Panc1 (cell line): ENCODE measurements at regions not wholly inside any gene's neighbourhood (a gene's known extent, or its start where the extent isn't known, plus 50 kb on each side); places are given as distances from the start of the nearest gene placed in this dataset.

Experiments used
- ATAC-seq: fragments of 200-7000 bp; cut with Tn5 transposase; 2 replicates; pipeline ENCODE4 v1.9.1; 2020; ENCODE audit warnings: mild to moderate bottlenecking, moderate library complexity
- BruUV-seq: library from RNA; stranded (reverse); fragments of 400-500 nt; replicated peaks from 2 replicates; lab custom pipeline; 2021; lab: Mats Ljungman, UMichigan
- CTCF ChIA-PET: fragments of 300-600 bp; sonication (Branson Sonifier 250); formaldehyde crosslinking; loops from one replicate; lab custom pipeline; 2022; ENCODE audit warnings: antibody characterized with exemption; lab: Charles Lee
- POLR2A ChIA-PET: fragments of 300-600 bp; sonication (Branson Sonifier 250); formaldehyde crosslinking; loops from one replicate; lab custom pipeline; 2022; ENCODE audit warnings: antibody characterized with exemption; lab: Charles Lee
- DNase-seq: peaks from one replicate; pipeline ENCODE4 v3.0.0-alpha.2; 2010; ENCODE audit warnings: low read depth, low spot score
- H3K27ac ChIP-seq: 2 replicates; pipeline ENCODE4 v1.5.1; 2011; ENCODE audit warnings: mild to moderate bottlenecking, low read length, inconsistent platforms
- H3K27me3 ChIP-seq: fragments of 200-500 bp; sonication (Bioruptor generic); 2 replicates; pipeline ENCODE4 v1.6.0; 2014; ENCODE audit warnings: low read length, inconsistent platforms; ENCODE audit not compliant: control insufficient read depth, insufficient read depth
- H3K36me3 ChIP-seq: fragments of 200-500 bp; sonication (Bioruptor generic); 2 replicates; pipeline ENCODE4 v1.5.1; 2014; ENCODE audit warnings: inconsistent platforms, mild to moderate bottlenecking, low read length, moderate library complexity; ENCODE audit not compliant: control insufficient read depth, insufficient read depth
- H3K4me1 ChIP-seq: 2 replicates; pipeline ENCODE4 v1.5.1; 2011; ENCODE audit warnings: inconsistent platforms, mild to moderate bottlenecking, low read length, moderate library complexity; ENCODE audit not compliant: control insufficient read depth, insufficient read depth
- H3K4me3 ChIP-seq, 2 experiments: 2 replicates each; pipeline ENCODE4 v1.5.1; 2011 to 2012; ENCODE audit warnings: low read depth in 2 of 2, low read length in 2 of 2, mild to moderate bottlenecking in 2 of 2, inconsistent platforms in 1 of 2, moderate library complexity in 1 of 2
- H3K9me3 ChIP-seq: fragments of 200-500 bp; sonication (Bioruptor generic); 2 replicates; pipeline ENCODE4 v1.5.1; 2014; ENCODE audit warnings: low read depth, mild to moderate bottlenecking, inconsistent platforms, low read length, moderate library complexity; ENCODE audit not compliant: control insufficient read depth, insufficient read depth
- POLR2AphosphoS5 ChIP-seq: IDR thresholded peaks from 2 replicates; pipeline ENCODE4 v1.6.1; 2012; ENCODE audit warnings: mild to moderate bottlenecking, low read depth, low read length, moderate library complexity
- SIN3A ChIP-seq: IDR thresholded peaks from 2 replicates; pipeline ENCODE4 v1.6.1; 2012; ENCODE audit warnings: low read depth, mild to moderate bottlenecking, low read length, moderate library complexity, borderline replicate concordance; ENCODE audit not compliant: insufficient read depth
- TCF7L2 ChIP-seq: IDR thresholded peaks from 2 replicates; pipeline ENCODE4 v1.6.1; 2011; ENCODE audit warnings: mild to moderate bottlenecking, low read depth, low read length, inconsistent platforms
- in situ Hi-C: cut with HindIII; loops from 2 replicates; pipeline ENCODE4 v1.10.0; 2016; ENCODE audit warnings: low sequenced_read_pairs, low pct_unique_long_range_greater_than_20kb
- intact Hi-C: fragments of 100-400 bp; cut with micrococcal nuclease; formaldehyde crosslinking; loops from one replicate; pipeline ENCODE4 v1.10.0; 2022; ENCODE audit not compliant: unreplicated experiment
- TF ChIP-seq, protein P1 (sequence below), 2 experiments: IDR thresholded peaks; 2 replicates each; pipeline ENCODE4 v1.6.1; 2011 to 2012; ENCODE audit warnings: low read depth in 2 of 2, control low read depth in 1 of 2, low read length in 1 of 2, mild to moderate bottlenecking in 1 of 2, moderate library complexity in 1 of 2; ENCODE audit not compliant: insufficient read depth in 1 of 2
- TF ChIP-seq, protein P2 (sequence below): fragments of 450-650 bp; IDR thresholded peaks from 2 replicates; pipeline ENCODE4 v1.5.1; 2017; ENCODE audit warnings: mild to moderate bottlenecking

DNA sequence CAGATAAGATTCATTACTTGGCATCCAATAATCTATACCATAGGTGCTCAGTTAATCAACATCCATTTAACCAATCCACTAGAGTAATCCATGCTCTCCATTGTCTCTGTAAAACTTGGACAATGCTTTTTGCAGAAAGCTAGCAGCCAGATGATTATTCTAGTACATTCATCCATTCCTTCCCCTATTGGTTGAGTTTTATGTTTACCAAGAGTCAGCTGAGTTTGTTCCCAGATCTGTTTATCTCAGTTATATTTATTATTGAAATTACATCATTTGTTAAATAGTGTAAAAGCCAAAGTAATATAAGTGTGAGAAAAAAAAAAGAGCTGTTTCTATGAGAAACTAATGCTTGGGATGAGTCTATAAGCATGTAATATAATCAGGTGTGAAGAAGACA lies 63.3 kb upstream of the TMC1 start:
- in situ Hi-C loops (no loop called here), intact Hi-C loops (no loop called here)
- Histone ChIP-seq H3K4me3 (no peak overlapping the region), H3K4me1 (peaks cover 5% of the 10 kb centered on the region; the same call in 1 of the 2 replicates), H3K27me3 (no peaks in the 10 kb centered on the region), H3K27ac (peak overlapping the region; percentile 48; the same call in 1 of the 2 replicates), H3K9me3 (no peaks in the 10 kb centered on the region), H3K36me3 (no peaks in the 10 kb centered on the region)
- no peak for DNase-seq
- ChIA-PET CTCF (no interaction called here), POLR2A (no interaction called here)
- BruUV-seq: no TSS peak
- TF ChIP-seq, protein P1, sequence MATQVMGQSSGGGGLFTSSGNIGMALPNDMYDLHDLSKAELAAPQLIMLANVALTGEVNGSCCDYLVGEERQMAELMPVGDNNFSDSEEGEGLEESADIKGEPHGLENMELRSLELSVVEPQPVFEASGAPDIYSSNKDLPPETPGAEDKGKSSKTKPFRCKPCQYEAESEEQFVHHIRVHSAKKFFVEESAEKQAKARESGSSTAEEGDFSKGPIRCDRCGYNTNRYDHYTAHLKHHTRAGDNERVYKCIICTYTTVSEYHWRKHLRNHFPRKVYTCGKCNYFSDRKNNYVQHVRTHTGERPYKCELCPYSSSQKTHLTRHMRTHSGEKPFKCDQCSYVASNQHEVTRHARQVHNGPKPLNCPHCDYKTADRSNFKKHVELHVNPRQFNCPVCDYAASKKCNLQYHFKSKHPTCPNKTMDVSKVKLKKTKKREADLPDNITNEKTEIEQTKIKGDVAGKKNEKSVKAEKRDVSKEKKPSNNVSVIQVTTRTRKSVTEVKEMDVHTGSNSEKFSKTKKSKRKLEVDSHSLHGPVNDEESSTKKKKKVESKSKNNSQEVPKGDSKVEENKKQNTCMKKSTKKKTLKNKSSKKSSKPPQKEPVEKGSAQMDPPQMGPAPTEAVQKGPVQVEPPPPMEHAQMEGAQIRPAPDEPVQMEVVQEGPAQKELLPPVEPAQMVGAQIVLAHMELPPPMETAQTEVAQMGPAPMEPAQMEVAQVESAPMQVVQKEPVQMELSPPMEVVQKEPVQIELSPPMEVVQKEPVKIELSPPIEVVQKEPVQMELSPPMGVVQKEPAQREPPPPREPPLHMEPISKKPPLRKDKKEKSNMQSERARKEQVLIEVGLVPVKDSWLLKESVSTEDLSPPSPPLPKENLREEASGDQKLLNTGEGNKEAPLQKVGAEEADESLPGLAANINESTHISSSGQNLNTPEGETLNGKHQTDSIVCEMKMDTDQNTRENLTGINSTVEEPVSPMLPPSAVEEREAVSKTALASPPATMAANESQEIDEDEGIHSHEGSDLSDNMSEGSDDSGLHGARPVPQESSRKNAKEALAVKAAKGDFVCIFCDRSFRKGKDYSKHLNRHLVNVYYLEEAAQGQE (IDR thresholded peaks at IDR 0.05; ENCODE audit: insufficient read depth in 1 of 2, low read depth in 2 of 2, low read length in 1 of 2): no peak
- no peak for TF ChIP-seq POLR2AphosphoS5
- TF ChIP-seq, protein P2, sequence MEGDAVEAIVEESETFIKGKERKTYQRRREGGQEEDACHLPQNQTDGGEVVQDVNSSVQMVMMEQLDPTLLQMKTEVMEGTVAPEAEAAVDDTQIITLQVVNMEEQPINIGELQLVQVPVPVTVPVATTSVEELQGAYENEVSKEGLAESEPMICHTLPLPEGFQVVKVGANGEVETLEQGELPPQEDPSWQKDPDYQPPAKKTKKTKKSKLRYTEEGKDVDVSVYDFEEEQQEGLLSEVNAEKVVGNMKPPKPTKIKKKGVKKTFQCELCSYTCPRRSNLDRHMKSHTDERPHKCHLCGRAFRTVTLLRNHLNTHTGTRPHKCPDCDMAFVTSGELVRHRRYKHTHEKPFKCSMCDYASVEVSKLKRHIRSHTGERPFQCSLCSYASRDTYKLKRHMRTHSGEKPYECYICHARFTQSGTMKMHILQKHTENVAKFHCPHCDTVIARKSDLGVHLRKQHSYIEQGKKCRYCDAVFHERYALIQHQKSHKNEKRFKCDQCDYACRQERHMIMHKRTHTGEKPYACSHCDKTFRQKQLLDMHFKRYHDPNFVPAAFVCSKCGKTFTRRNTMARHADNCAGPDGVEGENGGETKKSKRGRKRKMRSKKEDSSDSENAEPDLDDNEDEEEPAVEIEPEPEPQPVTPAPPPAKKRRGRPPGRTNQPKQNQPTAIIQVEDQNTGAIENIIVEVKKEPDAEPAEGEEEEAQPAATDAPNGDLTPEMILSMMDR: no peak
- TF ChIP-seq SIN3A: no peak
- no peak for TF ChIP-seq TCF7L2
- ATAC-seq: no peak

GRCh38 chr9:72457366-72457765 lies 64.0 kb upstream of the TMC1 start:
- BruUV-seq: no TSS peak
- ATAC-seq (no peak), DNase-seq (no peak)
- in situ Hi-C loops: no loop called here
- intact Hi-C loops: no loop called here
- POLR2A ChIA-PET: no interaction called here
- H3K27ac ChIP-seq: no peak overlapping the region
- CTCF ChIA-PET: no interaction called here
- peaks cover 5% of the 10 kb centered on the region; the same call in 1 of the 2 replicates for H3K4me1 ChIP-seq
- TF ChIP-seq, protein P2: no peak
- no peak for TF ChIP-seq TCF7L2
- TF ChIP-seq, protein P1 (IDR thresholded peaks at IDR 0.05; ENCODE audit: insufficient read depth in 1 of 2, low read depth in 2 of 2, low read length in 1 of 2): no peak
- no peak for TF ChIP-seq POLR2AphosphoS5
- no peak for TF ChIP-seq SIN3A
- no peaks in the 10 kb centered on the region for H3K27me3 ChIP-seq
- no peak overlapping the region for H3K4me3 ChIP-seq
- H3K36me3 ChIP-seq: no peaks in the 10 kb centered on the region
- no peaks in the 10 kb centered on the region for H3K9me3 ChIP-seq
